ENCODE measurements at regions not wholly inside any gene's neighbourhood (a gene's known extent, or its start where the extent isn't known, plus 50 kb on each side); places are given as distances from the start of the nearest gene placed in this dataset.

GRCh38 chr5:17005107-17005828 is 69.2 kb upstream of the MYO10 start:
- TF ChIP-seq POLR2A (IDR thresholded peaks at IDR 0.05; ENCODE audit: borderline replicate concordance, extremely low read depth, insufficient read depth, insufficient read length) (no peak), CTCF (IDR thresholded peaks at IDR 0.05 in 2 of 3, conservative IDR thresholded peaks at IDR 0.05 in 1 of 3; ENCODE audit: borderline replicate concordance in 1 of 3, insufficient read depth in 1 of 3, low read depth in 2 of 3, low read length in 2 of 3) (no peak), POLR2AphosphoS5 (IDR thresholded peaks at IDR 0.05; ENCODE audit: low read depth, low read length) (no peak), ATF3 (IDR thresholded peaks at IDR 0.05) (no peak)
